ENCODE measurements at regions not wholly inside any gene's neighbourhood (a gene's known extent, or its start where the extent isn't known, plus 50 kb on each side); places are given as distances from the start of the nearest gene placed in this dataset.

GRCh38 chr16:62907562-62907961 lies 871.3 kb upstream of the CDH8 start:
- TF ChIP-seq CTCF (IDR thresholded peaks at IDR 0.05): no peak
- TF ChIP-seq POLR2A (IDR thresholded peaks at IDR 0.05): no peak
